ENCODE measurements at regions not wholly inside any gene's neighbourhood (a gene's known extent, or its start where the extent isn't known, plus 50 kb on each side); places are given as distances from the start of the nearest gene placed in this dataset.

- H3K4me3 ChIP-seq: no peak overlapping the region
- H4K20me1 ChIP-seq (ENCODE audit: insufficient read depth): no peaks in the 10 kb centered on the region
- no peak overlapping the region for H2AFZ ChIP-seq
- no peak for TF ChIP-seq CTCF (conservative IDR thresholded peaks at IDR 0.05)
- TF ChIP-seq EZH2 (IDR thresholded peaks at IDR 0.05; ENCODE audit: low read depth): no peak
- no peak overlapping the region for H3K27ac ChIP-seq
- no peaks in the 10 kb centered on the region for H3K9me2 ChIP-seq (ENCODE audit: insufficient read depth)
- H3K27me3 ChIP-seq (ENCODE audit: insufficient read depth, low read depth): peaks cover 53% of the 10 kb centered on the region
- intact Hi-C loops (cut with micrococcal nuclease; ENCODE audit: unreplicated experiment): no loop called here
- no TSS peak for BruUV-seq (replicated peaks)
- H3F3A ChIP-seq (ENCODE audit: insufficient read depth, low read depth): no peaks in the 10 kb centered on the region
- no peaks in the 10 kb centered on the region for H3K79me2 ChIP-seq (ENCODE audit: low read depth)
- H3K36me3 ChIP-seq (ENCODE audit: low read depth): no peaks in the 10 kb centered on the region
- no peak for DNase-seq
- no peaks in the 10 kb centered on the region for H3K4me1 ChIP-seq (replicated peaks; ENCODE audit: insufficient read depth)
- CTCF ChIA-PET: no interaction called here
- no peaks in the 10 kb centered on the region for H3K9me3 ChIP-seq (ENCODE audit: insufficient read depth, low read depth)
- H3K4me2 ChIP-seq: no peak overlapping the region
- POLR2A ChIA-PET (ENCODE audit: unreplicated experiment): no interaction called here
These were observed 50.8 kb upstream of the SIMC1 start for GRCh38 chr5:176187276-176188062.

- H4K20me1 ChIP-seq (ENCODE audit: insufficient read depth): no peaks in the 10 kb centered on the region
- intact Hi-C loops (cut with micrococcal nuclease; ENCODE audit: unreplicated experiment): no loop called here
- no peaks in the 10 kb centered on the region for H3F3A ChIP-seq (ENCODE audit: insufficient read depth, low read depth)
- ChIA-PET CTCF (no interaction called here), POLR2A (ENCODE audit: unreplicated experiment) (no interaction called here)
- no peaks in the 10 kb centered on the region for H3K9me3 ChIP-seq (ENCODE audit: insufficient read depth, low read depth)
- H3K4me2 ChIP-seq: no peak overlapping the region
- DNase-seq: no peak
- no peak overlapping the region for H3K27ac ChIP-seq
- H2AFZ ChIP-seq: no peak overlapping the region
- no peaks in the 10 kb centered on the region for H3K4me1 ChIP-seq (replicated peaks; ENCODE audit: insufficient read depth)
- H3K4me3 ChIP-seq: no peak overlapping the region
- TF ChIP-seq EZH2 (IDR thresholded peaks at IDR 0.05; ENCODE audit: low read depth) (no peak), CTCF (conservative IDR thresholded peaks at IDR 0.05) (no peak)
- no peaks in the 10 kb centered on the region for H3K79me2 ChIP-seq (ENCODE audit: low read depth)
- no peaks in the 10 kb centered on the region for H3K9me2 ChIP-seq (ENCODE audit: insufficient read depth)
- H3K36me3 ChIP-seq (ENCODE audit: low read depth): no peaks in the 10 kb centered on the region
- H3K27me3 ChIP-seq (ENCODE audit: insufficient read depth, low read depth): peaks cover 52% of the 10 kb centered on the region
- no TSS peak for BruUV-seq (replicated peaks)
These were observed 50.1 kb upstream of the SIMC1 start for GRCh38 chr5:176188085-176188484.

Measured in PC-9 (cell line).